B cell (primary cell): ENCODE measurements at regions not wholly inside any gene's neighbourhood (a gene's known extent, or its start where the extent isn't known, plus 50 kb on each side); places are given as distances from the start of the nearest gene placed in this dataset.

Experiments used
- ATAC-seq: fragments of 200-7000 bp; cut with Tn5 transposase; one replicate; pipeline ENCODE4 v1.10.0; 2021; ENCODE audit warnings: low read depth, mild to moderate bottlenecking, moderate number of reproducible peaks, moderate library complexity
- CTCF ChIA-PET: fragments of 350-600 bp; sonication (Branson Sonifier 250); formaldehyde crosslinking; loops from one replicate; lab custom pipeline; 2021; ENCODE audit warnings: antibody characterized with exemption, inconsistent platforms; lab: Charles Lee
- POLR2A ChIA-PET: fragments of 350-600 bp; sonication (Branson Sonifier 250); formaldehyde crosslinking; loops from one replicate; lab custom pipeline; 2021; ENCODE audit warnings: antibody characterized with exemption; lab: Charles Lee
- DNase-seq: peaks from one replicate; pipeline ENCODE4 v3.0.0; 2013
- H2AFZ ChIP-seq: 2 replicates; pipeline ENCODE4 v1.6.1; 2012; ENCODE audit warnings: mild to moderate bottlenecking, low read depth, low read length; ENCODE audit not compliant: insufficient read depth, poor library complexity, severe bottlenecking
- H3K27ac ChIP-seq, 2 donors: 1 replicate in 1 of 2; 2 replicates in 1 of 2; pipeline ENCODE4 v1.5.1; 2012 to 2013; ENCODE audit warnings: low read length in 2 of 2, mild to moderate bottlenecking in 2 of 2, moderate library complexity in 1 of 2
- H3K27me3 ChIP-seq, 4 experiments: fragments of 200-600 bp in 1 of 4; sonication (generic) in 1 of 4; replicated peaks in 1 of 4; 1 replicate in 2 of 4; 2 replicates in 2 of 4; pipeline versions ENCODE4 v1.6.1 to v1.7.0; 2013 to 2016; ENCODE audit warnings: low read length in 3 of 4, mild to moderate bottlenecking in 2 of 4, mixed read lengths in 1 of 4, moderate library complexity in 1 of 4; ENCODE audit not compliant: insufficient read depth in 4 of 4, control insufficient read depth in 3 of 4; ENCODE audit errors: control extremely low read depth in 1 of 4
- H3K36me3 ChIP-seq, 2 experiments: replicated peaks in 1 of 2; 1 replicate in 1 of 2; 2 replicates in 1 of 2; pipeline versions ENCODE4 v1.6.1 to v1.7.1; 2013; ENCODE audit warnings: low read length in 1 of 2; ENCODE audit not compliant: insufficient read depth in 2 of 2, control insufficient read depth in 1 of 2; ENCODE audit errors: control extremely low read depth in 1 of 2, extremely low read depth in 1 of 2
- H3K4me1 ChIP-seq, 2 donors: fragments of 200-600 bp in 1 of 2; sonication (generic) in 1 of 2; 1 replicate in 1 of 2; 2 replicates in 1 of 2; pipeline versions ENCODE4 v1.5.1 to v1.6.1; 2013 to 2017; ENCODE audit warnings: low read length in 2 of 2; ENCODE audit not compliant: control insufficient read depth in 2 of 2, insufficient read depth in 2 of 2
- H3K4me2 ChIP-seq: replicated peaks from 2 replicates; pipeline ENCODE3; 2012; ENCODE audit warnings: mild to moderate bottlenecking, low read depth, low read length; ENCODE audit not compliant: poor library complexity, severe bottlenecking
- H3K4me3 ChIP-seq, 5 experiments: fragments of 200-600 bp in 1 of 5; sonication (generic) in 1 of 5; 1 replicate in 3 of 5; 2 replicates in 2 of 5; pipeline versions ENCODE4 v1.5.1 to v1.7.0; 2011 to 2016; ENCODE audit warnings: low read length in 4 of 5, mild to moderate bottlenecking in 4 of 5, low read depth in 2 of 5, control low read depth in 1 of 5, moderate library complexity in 1 of 5; ENCODE audit not compliant: insufficient read depth in 1 of 5; ENCODE audit errors: control extremely low read depth in 1 of 5, extremely low read depth in 1 of 5
- H3K79me2 ChIP-seq: fragments of 200-600 bp; sonication (generic); one replicate; pipeline ENCODE4 v1.6.0; 2016; ENCODE audit warnings: low read length; ENCODE audit not compliant: control insufficient read depth, insufficient read depth
- H3K9ac ChIP-seq: fragments of 200-600 bp; sonication (generic); 2 replicates; pipeline ENCODE4 v1.6.1; 2017; ENCODE audit warnings: mild to moderate bottlenecking, low read length, moderate library complexity
- H3K9me3 ChIP-seq, 3 donors: one replicate each; pipeline versions ENCODE4 v1.6.1 to v1.7.1; 2013; ENCODE audit warnings: low read length in 2 of 3; ENCODE audit not compliant: control insufficient read depth in 2 of 3, insufficient read depth in 1 of 3; ENCODE audit errors: control extremely low read depth in 1 of 3
- H4K20me1 ChIP-seq: 2 replicates; pipeline ENCODE4 v1.6.0; 2012; ENCODE audit warnings: mild to moderate bottlenecking, low read length; ENCODE audit not compliant: insufficient read depth, control insufficient read depth, poor library complexity, severe bottlenecking
- H3K27ac Mint-ChIP-seq: one replicate; pipeline ENCODE4 v1.8.0; 2021; ENCODE audit warnings: mixed read lengths
- H3K27me3 Mint-ChIP-seq: one replicate; pipeline ENCODE4 v1.8.0; 2021; ENCODE audit warnings: mixed read lengths
- H3K4me1 Mint-ChIP-seq: one replicate; pipeline ENCODE4 v1.8.0; 2021; ENCODE audit warnings: mixed read lengths
- H3K4me3 Mint-ChIP-seq: one replicate; pipeline ENCODE4 v1.8.0; 2021; ENCODE audit warnings: mixed read lengths
- H3K9me3 Mint-ChIP-seq: one replicate; pipeline ENCODE4 v1.8.0; 2022; ENCODE audit warnings: mixed read lengths; ENCODE audit not compliant: insufficient read depth
- EZH2 ChIP-seq: IDR thresholded peaks from 2 replicates; pipeline ENCODE4 v1.6.1; 2012; ENCODE audit warnings: borderline replicate concordance, low read depth, mild to moderate bottlenecking, moderate library complexity, low read length; ENCODE audit not compliant: insufficient read depth, poor library complexity, severe bottlenecking
- WGBS: methylation state at CpG from one replicate; pipeline ENCODE4 v1.1.5; 2013; ENCODE audit warnings: missing lambda C conversion rate; ENCODE audit not compliant: insufficient coverage; 5-methylcytosine and 5-hydroxymethylcytosine counted together
- intact Hi-C: fragments of 100-400 bp; cut with micrococcal nuclease; formaldehyde crosslinking; loops from one replicate; pipeline ENCODE4 v1.10.0; 2022
- TF ChIP-seq, protein P1 (sequence below): fragments of 200-600 bp; IDR thresholded peaks from one replicate; pipeline ENCODE4 v1.8.0; 2022; ENCODE audit warnings: antibody characterized with exemption, mild to moderate bottlenecking

GRCh38 chr3:132265028-132265427, 52.2 kb upstream of the ACP3 start:
- no peak overlapping the region for H3K27ac ChIP-seq

DNA sequence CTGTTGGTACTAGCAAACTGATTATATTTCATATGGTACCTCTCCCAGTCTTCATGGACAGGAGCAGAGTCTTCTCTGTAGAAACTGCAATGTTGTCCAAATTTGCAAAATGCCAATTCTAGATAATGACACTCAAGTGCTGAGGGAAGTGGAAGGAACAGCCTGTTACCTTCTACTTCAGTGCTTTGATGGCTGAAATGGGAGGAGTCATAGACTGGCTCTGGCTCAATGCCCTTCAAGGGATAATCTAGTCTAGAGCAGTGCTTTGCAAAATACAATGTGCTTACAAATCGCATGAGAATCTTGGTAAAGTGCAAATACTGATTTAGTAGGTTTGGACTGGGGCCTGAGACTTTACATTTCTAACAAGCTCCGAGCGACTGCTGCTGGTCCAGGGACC, 51.7 kb upstream of the ACP3 start:
- Mint-ChIP-seq H3K4me1 (no peaks in the 10 kb centered on the region), H3K4me3 (no peak overlapping the region), H3K9me3 (no peaks in the 10 kb centered on the region), H3K27ac (no peak overlapping the region), H3K27me3 (peaks cover 10% of the 10 kb centered on the region)
- Histone ChIP-seq H3K4me1 (no peaks in the 10 kb centered on the region), H3K9me3 (no peaks in the 10 kb centered on the region), H4K20me1 (no peaks in the 10 kb centered on the region), H3K9ac (no peak overlapping the region), H3K4me3 (no peak overlapping the region), H2AFZ (no peak overlapping the region), H3K36me3 (no peaks in the 10 kb centered on the region), H3K4me2 (no peak overlapping the region), H3K27ac (no peak overlapping the region), H3K79me2 (no peaks in the 10 kb centered on the region), H3K27me3 (no peaks in the 10 kb centered on the region)
- CTCF ChIA-PET: no interaction called here
- ATAC-seq (no peak), DNase-seq (no peak)
- intact Hi-C loops: no loop called here
- POLR2A ChIA-PET: no interaction called here
- TF ChIP-seq EZH2: no peak
- TF ChIP-seq, protein P1, sequence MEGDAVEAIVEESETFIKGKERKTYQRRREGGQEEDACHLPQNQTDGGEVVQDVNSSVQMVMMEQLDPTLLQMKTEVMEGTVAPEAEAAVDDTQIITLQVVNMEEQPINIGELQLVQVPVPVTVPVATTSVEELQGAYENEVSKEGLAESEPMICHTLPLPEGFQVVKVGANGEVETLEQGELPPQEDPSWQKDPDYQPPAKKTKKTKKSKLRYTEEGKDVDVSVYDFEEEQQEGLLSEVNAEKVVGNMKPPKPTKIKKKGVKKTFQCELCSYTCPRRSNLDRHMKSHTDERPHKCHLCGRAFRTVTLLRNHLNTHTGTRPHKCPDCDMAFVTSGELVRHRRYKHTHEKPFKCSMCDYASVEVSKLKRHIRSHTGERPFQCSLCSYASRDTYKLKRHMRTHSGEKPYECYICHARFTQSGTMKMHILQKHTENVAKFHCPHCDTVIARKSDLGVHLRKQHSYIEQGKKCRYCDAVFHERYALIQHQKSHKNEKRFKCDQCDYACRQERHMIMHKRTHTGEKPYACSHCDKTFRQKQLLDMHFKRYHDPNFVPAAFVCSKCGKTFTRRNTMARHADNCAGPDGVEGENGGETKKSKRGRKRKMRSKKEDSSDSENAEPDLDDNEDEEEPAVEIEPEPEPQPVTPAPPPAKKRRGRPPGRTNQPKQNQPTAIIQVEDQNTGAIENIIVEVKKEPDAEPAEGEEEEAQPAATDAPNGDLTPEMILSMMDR: no peak
- WGBS: 97% methylated on average over 3 of the region's 3 CpGs

More at GRCh38 chr3:132265028-132265427, 52.2 kb upstream of the ACP3 start:
- no peaks in the 10 kb centered on the region for H3K4me1 ChIP-seq
- H3K79me2 ChIP-seq: no peaks in the 10 kb centered on the region
- no peak overlapping the region for H3K4me2 ChIP-seq
- no peak overlapping the region for H3K27ac Mint-ChIP-seq
- DNase-seq: no peak
- H3K27me3 ChIP-seq: no peaks in the 10 kb centered on the region
- peaks cover 10% of the 10 kb centered on the region for H3K27me3 Mint-ChIP-seq
- H3K9ac ChIP-seq: no peak overlapping the region
- ChIA-PET CTCF (no interaction called here), POLR2A (no interaction called here)
- no peaks in the 10 kb centered on the region for H3K9me3 Mint-ChIP-seq
- TF ChIP-seq EZH2: no peak
- TF ChIP-seq, protein P1: no peak
- intact Hi-C loops: no loop called here
- no peaks in the 10 kb centered on the region for H3K9me3 ChIP-seq
- H3K4me3 Mint-ChIP-seq: no peak overlapping the region
- H3K4me3 ChIP-seq: no peak overlapping the region
- H2AFZ ChIP-seq: no peak overlapping the region
- H3K4me1 Mint-ChIP-seq: no peaks in the 10 kb centered on the region
- no peaks in the 10 kb centered on the region for H4K20me1 ChIP-seq
- no peaks in the 10 kb centered on the region for H3K36me3 ChIP-seq
- ATAC-seq: no peak
